ENCODE measurements at regions not wholly inside any gene's neighbourhood (a gene's known extent, or its start where the extent isn't known, plus 50 kb on each side); places are given as distances from the start of the nearest gene placed in this dataset.
"Not testable (repeated sequence)": the region's sequence is repeated elsewhere in the genome, so short reads cannot be mapped to it uniquely, and the experiment has no call there.

DNA sequence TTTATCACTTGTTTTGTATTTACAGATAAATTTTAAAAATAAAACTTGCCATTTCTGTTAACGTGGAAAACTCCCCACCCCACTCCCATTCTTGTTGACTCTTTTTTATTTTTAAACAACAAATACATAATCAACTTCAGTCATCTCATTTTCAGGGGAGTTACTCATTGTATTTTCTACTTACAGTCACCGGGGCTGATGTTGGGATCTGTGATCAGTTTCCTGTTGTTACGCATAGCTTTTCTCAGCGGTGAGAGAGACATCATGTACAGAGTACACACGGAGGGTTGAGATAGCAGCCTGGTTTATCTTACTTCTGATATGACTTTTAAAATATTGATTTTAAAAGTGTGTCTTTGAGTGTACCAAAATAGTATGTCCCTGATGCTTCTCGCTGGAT lies 248.0 kb upstream of the PLGLB2 start:
- not testable (repeated sequence) for TF ChIP-seq TAF1 (conservative IDR thresholded peaks at IDR 0.05); JUND (IDR thresholded peaks at IDR 0.05)
